ENCODE measurements at regions not wholly inside any gene's neighbourhood (a gene's known extent, or its start where the extent isn't known, plus 50 kb on each side); places are given as distances from the start of the nearest gene placed in this dataset.

DNA sequence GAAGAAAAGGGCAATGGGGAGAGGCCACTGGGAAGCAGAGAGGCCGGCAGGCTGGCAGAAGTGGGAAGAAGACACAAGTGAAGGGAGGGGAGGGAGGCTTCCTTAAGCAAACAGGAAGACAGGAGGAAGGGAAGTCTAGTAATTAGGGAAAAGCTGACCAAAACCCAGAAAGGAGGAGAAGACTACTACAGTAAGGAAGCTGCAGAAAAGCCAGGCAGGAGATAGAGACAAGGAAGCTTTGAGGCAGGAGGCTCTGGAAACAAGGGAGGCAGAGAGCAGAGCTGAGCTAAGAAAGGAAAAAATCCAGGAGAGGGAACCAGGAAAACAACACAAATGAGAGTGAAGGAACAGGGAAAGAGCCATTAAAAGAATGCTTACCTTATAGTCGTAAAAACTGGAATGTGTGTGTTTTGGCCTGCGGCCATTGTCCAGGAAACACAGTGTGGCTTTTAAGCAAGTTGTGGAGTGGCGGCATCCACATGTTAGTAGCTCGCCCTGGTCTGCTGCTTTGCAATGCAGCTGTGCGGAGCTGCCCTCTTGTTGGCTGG is 317.1 kb upstream of the CLINT1 start:
- H3K27ac ChIP-seq, result no peak overlapping the region
- ATAC-seq (ENCODE audit: insufficient number of reproducible peaks, low FRiP score, low read depth), result no peak
- no peak for DNase-seq (ENCODE audit: low spot score)

DNA sequence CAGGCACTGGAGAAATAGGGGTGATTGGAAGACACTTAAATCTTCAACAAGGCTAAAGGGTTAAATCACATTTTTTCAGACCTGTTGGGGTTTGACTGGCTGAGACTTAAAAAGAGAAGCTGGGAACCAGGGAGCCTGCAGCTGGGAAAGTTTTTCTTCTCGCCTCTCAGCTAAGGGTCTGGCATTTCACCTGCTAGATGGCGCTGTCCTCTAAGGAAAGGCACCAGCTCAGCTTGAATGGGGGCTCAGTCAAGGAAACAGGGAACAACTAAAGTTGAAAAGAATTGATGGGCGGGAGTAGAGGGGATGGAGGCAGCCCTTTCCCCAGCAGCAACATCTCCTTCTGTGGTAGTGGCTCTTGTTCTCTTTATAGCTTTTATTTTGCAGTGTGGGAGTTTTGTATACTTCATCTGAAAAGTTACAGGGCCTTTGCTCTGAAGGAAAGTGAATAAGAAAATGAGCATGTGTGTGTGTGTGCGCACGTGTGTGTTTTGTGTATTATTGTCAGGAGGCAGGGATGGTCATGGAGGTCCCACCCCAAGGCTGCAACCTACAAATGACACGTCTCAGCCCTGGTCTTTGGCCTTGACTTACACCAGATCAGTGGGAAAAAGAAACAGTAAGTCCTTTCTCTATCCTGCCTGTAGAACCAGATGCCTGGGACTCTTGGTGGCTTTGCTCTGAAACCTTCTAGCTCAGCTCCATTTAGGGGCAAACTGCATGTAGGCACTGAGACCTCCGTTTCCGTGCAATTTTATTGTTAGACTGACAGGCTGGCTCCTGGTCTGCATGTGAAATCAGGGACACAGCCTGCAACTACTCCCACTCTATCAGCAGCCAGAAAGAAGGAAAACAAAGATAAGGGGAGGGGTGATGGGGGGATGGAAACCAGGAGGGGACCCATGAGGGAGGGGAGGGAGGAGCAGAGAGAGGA is 316.2 kb upstream of the CLINT1 start:
- TF ChIP-seq, protein P1, sequence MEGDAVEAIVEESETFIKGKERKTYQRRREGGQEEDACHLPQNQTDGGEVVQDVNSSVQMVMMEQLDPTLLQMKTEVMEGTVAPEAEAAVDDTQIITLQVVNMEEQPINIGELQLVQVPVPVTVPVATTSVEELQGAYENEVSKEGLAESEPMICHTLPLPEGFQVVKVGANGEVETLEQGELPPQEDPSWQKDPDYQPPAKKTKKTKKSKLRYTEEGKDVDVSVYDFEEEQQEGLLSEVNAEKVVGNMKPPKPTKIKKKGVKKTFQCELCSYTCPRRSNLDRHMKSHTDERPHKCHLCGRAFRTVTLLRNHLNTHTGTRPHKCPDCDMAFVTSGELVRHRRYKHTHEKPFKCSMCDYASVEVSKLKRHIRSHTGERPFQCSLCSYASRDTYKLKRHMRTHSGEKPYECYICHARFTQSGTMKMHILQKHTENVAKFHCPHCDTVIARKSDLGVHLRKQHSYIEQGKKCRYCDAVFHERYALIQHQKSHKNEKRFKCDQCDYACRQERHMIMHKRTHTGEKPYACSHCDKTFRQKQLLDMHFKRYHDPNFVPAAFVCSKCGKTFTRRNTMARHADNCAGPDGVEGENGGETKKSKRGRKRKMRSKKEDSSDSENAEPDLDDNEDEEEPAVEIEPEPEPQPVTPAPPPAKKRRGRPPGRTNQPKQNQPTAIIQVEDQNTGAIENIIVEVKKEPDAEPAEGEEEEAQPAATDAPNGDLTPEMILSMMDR (IDR thresholded peaks at IDR 0.05), result peak; percentile 74
- ATAC-seq (ENCODE audit: insufficient number of reproducible peaks, low FRiP score, low read depth), result no peak
- H3K27ac ChIP-seq, result no peak overlapping the region

More for the DNA sequence above, 317.1 kb upstream of the CLINT1 start:
- Histone ChIP-seq H3K9me3 (no peaks in the 10 kb centered on the region), H3K27me3 (replicated peaks; ENCODE audit: insufficient read depth) (no peaks in the 10 kb centered on the region), H3K4me3 (no peak overlapping the region), H3K36me3 (no peaks in the 10 kb centered on the region), H3K4me1 (ENCODE audit: control insufficient read depth in 1 of 2, low read depth in 2 of 2) (peaks cover 5 to 15% of the 10 kb centered on the region in 2 donors)
- TF ChIP-seq, protein P1 (IDR thresholded peaks at IDR 0.05), result no peak

DNA sequence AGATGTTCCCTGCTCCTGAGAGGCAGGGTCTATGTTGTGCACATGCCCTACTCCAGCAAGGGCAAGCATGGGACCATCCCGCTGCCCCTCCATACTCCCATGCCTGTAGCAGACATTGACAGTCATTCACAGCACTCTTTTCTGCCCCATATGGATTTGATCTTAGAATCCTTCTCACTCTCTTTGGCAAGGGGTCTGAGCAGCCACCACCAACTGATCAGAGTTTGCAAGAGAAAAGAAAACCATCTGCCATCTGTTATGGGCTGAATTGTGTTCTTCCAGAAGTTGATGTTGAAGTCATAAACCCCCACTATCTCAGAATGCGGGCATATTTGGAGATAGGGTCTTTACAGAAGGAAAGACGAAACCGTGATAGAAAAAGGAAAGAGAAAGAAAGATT is 315.1 kb upstream of the CLINT1 start:
- H3K36me3 ChIP-seq, result no peaks in the 10 kb centered on the region

More for the DNA sequence above, 316.2 kb upstream of the CLINT1 start:
- H3K4me1 ChIP-seq (ENCODE audit: control insufficient read depth in 1 of 2, low read depth in 2 of 2), result peaks cover 5 to 15% of the 10 kb centered on the region in 2 donors
- no peaks in the 10 kb centered on the region for H3K36me3 ChIP-seq
- DNase-seq (ENCODE audit: low spot score), result peak; percentile 23
- no peaks in the 10 kb centered on the region for H3K9me3 ChIP-seq
- H3K4me3 ChIP-seq, result no peak overlapping the region
- H3K27me3 ChIP-seq (replicated peaks; ENCODE audit: insufficient read depth), result no peaks in the 10 kb centered on the region

DNA sequence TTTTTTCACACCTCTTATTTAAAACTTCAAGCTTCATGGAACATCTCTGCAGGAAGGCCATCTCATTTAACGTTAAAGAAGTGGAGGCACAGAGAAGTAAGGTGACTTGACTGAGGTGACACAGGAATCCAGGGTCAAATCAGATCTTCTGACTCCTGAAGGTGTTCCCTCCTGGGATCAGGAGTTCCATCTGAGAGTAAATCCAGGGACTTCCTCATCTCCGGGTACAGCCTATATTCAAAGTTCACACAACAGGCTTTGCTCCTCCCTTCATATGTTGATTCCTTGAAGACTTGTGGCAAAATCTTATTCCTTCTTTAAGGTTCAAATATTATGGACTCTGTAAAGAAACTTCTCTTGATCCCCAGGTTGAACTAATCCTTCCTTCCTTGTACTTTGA is 313.1 kb upstream of the CLINT1 start:
- no peak overlapping the region for H3K27ac ChIP-seq
- H3K36me3 ChIP-seq, result no peaks in the 10 kb centered on the region
- ATAC-seq (ENCODE audit: insufficient number of reproducible peaks, low FRiP score, low read depth) (no peak), DNase-seq (ENCODE audit: low spot score) (no peak)
- H3K4me1 ChIP-seq (ENCODE audit: control insufficient read depth in 1 of 2, low read depth in 2 of 2), result peaks cover 5 to 15% of the 10 kb centered on the region in 2 donors
- no peaks in the 10 kb centered on the region for H3K9me3 ChIP-seq
- H3K27me3 ChIP-seq (replicated peaks; ENCODE audit: insufficient read depth), result no peaks in the 10 kb centered on the region
- TF ChIP-seq, protein P1 (IDR thresholded peaks at IDR 0.05), result no peak
- H3K4me3 ChIP-seq, result no peak overlapping the region

More for the DNA sequence above, 315.1 kb upstream of the CLINT1 start:
- TF ChIP-seq, protein P1 (IDR thresholded peaks at IDR 0.05), result no peak
- H3K9me3 ChIP-seq, result no peaks in the 10 kb centered on the region
- ATAC-seq (ENCODE audit: insufficient number of reproducible peaks, low FRiP score, low read depth) (no peak), DNase-seq (ENCODE audit: low spot score) (no peak)
- peaks cover 5 to 15% of the 10 kb centered on the region in 2 donors for H3K4me1 ChIP-seq (ENCODE audit: control insufficient read depth in 1 of 2, low read depth in 2 of 2)
- H3K27me3 ChIP-seq (replicated peaks; ENCODE audit: insufficient read depth), result no peaks in the 10 kb centered on the region
- H3K27ac ChIP-seq, result no peak overlapping the region
- no peak overlapping the region for H3K4me3 ChIP-seq

DNA sequence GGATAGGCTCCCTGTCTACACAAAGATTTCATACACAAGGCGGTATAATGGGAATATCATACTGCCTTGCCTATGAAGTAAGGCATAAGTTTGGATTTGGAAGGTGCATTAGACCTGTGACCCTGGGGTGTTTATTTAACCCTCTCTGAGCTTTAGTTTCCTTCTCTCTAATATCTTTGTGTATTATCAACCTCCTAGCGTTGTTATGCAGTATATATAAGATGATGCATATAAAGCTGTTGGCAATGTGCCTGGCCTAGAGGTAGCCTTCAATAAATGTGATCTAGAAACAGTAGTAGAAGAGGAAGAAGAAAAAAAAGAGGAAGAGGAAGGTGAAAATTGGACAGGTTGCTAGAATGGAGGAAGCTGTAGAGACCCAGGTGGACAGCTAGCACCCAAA is 311.6 kb upstream of the CLINT1 start:
- ATAC-seq (ENCODE audit: insufficient number of reproducible peaks, low FRiP score, low read depth) (no peak), DNase-seq (ENCODE audit: low spot score) (no peak)
- H3K27ac ChIP-seq, result no peak overlapping the region
- no peaks in the 10 kb centered on the region for H3K9me3 ChIP-seq
- no peaks in the 10 kb centered on the region for H3K27me3 ChIP-seq (replicated peaks; ENCODE audit: insufficient read depth)
- H3K4me1 ChIP-seq (ENCODE audit: control insufficient read depth in 1 of 2, low read depth in 2 of 2), result peaks cover 5 to 7% of the 10 kb centered on the region in 2 donors
- no peaks in the 10 kb centered on the region for H3K36me3 ChIP-seq
- TF ChIP-seq, protein P1 (IDR thresholded peaks at IDR 0.05), result no peak
- no peak overlapping the region for H3K4me3 ChIP-seq
